ENCODE measurements at regions not wholly inside any gene's neighbourhood (a gene's known extent, or its start where the extent isn't known, plus 50 kb on each side); places are given as distances from the start of the nearest gene placed in this dataset. TPM values are rescaled to one million over a fixed set of nuclear protein-coding genes. Genes with fewer than 3 reads are reported as not detected.

DNA sequence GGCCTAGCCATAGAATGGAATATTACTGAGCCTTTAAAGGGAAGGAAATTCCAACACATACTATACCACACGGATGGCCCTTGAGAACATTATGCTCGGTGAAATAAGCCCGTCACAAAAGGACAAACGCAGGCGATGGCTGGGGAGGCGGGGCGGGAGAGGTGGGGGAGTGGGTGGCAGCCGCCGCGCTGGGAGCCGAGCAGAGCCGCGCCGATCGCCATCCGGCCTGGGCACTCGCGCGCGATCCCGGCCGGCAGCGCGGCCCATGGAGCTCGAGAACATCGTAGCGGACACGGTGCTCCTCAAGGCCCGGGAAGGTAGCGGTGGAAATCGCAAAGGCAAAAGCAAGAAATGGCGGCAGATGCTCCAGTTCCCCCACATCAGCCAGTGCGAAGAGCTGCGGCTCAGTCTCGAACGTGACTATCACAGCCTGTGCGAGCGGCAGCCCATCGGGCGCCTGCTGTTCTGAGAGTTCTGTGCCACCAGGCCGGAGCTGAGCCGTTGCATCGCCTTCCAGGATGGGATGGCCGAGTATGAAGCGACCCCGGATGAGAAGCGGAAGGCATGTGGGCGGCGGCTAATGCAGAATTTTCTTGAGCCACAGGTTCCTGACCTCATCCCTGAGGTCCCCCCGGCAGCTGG, 140.1 kb downstream of the ZDHHC20 start:
- no peak for DNase-seq (ENCODE audit: low spot score)

DNA sequence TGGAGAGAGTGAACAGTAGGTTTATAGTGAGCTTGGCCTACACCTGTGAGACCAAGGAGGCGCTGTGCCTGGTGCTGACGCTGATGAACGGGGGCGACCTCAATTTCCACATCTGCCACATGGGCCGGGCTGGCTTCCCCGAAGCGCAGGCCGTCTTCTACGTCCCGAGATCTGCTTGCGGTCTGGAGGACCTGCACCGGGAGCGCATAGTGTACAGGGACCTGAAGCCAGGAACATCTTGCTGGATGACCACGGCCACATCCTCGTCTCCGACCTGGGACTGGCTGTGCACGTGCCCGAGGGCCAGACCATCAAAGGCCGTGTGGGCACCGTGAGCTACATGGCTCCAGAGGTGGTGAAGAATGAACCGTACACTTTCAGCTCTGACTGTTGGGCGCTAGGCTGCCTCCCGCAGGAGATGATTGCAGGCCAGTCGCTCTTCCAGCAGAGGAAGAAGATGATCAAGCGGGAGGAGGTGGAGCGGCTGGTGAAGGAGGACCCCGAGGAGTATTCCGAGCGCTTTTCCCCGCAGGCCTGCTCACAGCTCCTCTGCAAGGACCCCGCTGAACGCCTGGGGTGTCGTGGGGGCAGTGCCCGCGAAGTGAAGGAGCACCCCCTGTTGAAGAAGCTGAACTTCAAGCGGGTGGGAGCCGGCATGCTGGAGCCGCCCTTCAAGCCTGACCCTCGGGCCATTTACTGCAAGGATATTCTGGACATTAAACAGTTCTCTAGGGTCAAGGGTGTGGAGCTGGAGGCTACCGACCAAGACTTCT, 139.0 kb downstream of the ZDHHC20 start:
- no peak for DNase-seq (ENCODE audit: low spot score)

DNA sequence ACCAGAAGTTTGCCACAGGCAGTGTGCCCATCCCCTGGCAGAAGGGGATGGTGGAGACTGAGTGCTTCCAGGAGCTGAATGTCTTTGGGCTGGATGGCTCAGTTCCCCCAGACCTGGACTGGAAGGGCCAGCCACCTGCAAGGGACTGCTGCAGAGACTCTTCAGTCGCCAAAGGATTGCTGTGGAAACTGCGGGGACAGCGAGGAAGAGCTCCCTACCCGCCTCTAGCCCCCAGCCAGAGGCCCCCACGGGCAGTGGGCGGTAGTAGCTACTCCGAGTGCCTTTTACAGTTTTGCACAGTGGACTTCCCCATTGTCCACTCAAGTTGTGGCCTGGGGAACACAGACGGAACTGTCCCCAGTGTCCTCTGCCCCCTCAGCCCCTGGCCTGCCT, 138.5 kb downstream of the ZDHHC20 start:
- DNase-seq (ENCODE audit: low spot score): no peak

DNA sequence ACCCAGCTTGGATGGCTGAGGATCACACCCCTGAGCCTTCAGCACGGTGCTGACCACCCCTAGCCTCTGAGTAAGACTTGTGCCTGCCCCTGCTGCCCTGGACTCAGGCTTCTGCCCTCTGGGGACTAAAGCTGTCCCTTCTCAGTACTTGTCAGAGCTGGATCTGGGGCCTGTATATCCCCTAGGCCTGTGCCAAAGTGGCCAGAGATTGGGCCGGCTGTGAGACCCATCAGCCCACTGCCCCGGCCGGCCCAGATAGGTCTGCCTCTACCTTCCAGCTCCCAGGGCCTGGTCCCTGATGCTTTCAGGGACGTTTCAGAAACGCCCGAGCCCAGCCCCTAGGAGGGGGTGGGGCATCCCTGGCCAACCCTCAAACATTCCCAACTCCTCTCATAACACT, 137.8 kb downstream of the ZDHHC20 start:
- DNase-seq (ENCODE audit: low spot score): no peak

DNA sequence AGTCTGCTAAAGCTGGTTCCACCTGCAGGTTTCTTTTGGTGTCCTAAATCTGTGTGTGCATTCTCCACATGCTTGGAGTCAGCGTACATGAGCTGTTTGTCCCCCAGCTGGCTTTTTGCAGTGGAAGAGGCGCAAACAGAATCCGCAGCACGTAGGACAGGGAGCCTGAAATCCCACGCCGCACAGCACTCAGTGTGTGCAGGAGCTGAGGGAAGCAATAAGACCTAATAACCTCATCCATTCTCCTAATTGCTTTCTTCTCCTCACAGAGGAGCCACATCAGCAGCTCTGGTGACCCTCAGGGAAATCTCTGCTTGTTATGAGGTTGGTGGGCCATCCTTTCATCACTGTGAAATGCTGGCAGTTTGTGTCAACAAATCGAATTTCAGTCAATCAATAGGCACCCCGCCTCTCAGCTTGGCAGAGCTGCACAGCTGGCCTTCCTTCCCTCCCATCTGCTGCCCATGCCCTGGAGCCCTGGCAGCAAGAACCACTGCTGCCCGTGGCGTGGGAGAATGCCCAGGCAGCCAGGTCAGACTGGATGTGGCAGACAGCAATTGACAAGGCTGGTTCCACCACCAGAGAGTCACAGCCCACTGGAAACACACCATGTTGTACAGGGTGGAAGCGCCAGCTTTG, 136.7 kb downstream of the ZDHHC20 start:
- DNase-seq (ENCODE audit: low spot score): no peak

Small RNA genes in the stretch of these regions (small RNA-seq; reads per million reads assigned to genes)
- gene AL158032.2: not detected
